Activated CD4-positive, alpha-beta memory T cell treated with anti-CD3 and anti-CD28 coated beads, Interleukin-2, amount 10 ng/mL, durations not matched to agents 7 days and 5 days (primary cell): ENCODE measurements at regions not wholly inside any gene's neighbourhood (a gene's known extent, or its start where the extent isn't known, plus 50 kb on each side); places are given as distances from the start of the nearest gene placed in this dataset.

ENCODE experiments used
- CTCF ChIA-PET: fragments of 350-600 bp; sonication (Branson Sonifier 250); formaldehyde crosslinking; loops from one replicate; lab custom pipeline; 2021; ENCODE audit warnings: antibody characterized with exemption, inconsistent platforms; lab: Charles Lee
- POLR2A ChIA-PET: fragments of 350-600 bp; sonication (Branson Sonifier 250); formaldehyde crosslinking; loops from one replicate; lab custom pipeline; 2021; ENCODE audit warnings: antibody characterized with exemption; lab: Charles Lee
- DNase-seq: peaks from one replicate; pipeline ENCODE4 v3.0.0-alpha.2; 2020
- H3K27ac Mint-ChIP-seq: one replicate; pipeline ENCODE4 v1.8.0; 2021; ENCODE audit warnings: mild to moderate bottlenecking, mixed read lengths
- H3K27me3 Mint-ChIP-seq: one replicate; pipeline ENCODE4 v1.8.0; 2021; ENCODE audit warnings: mixed read lengths
- H3K36me3 Mint-ChIP-seq: one replicate; pipeline ENCODE4 v1.8.0; 2021; ENCODE audit warnings: low read depth, mixed read lengths
- H3K4me1 Mint-ChIP-seq: one replicate; pipeline ENCODE4 v1.8.0; 2021; ENCODE audit warnings: mixed read lengths
- H3K4me3 Mint-ChIP-seq: one replicate; pipeline ENCODE4 v1.8.0; 2021; ENCODE audit warnings: mild to moderate bottlenecking, mixed read lengths
- H3K9me3 Mint-ChIP-seq: one replicate; pipeline ENCODE4 v1.8.0; 2021; ENCODE audit warnings: mixed read lengths

GRCh38 chr11:21892736-21893564 lies 299.9 kb upstream of the ANO5 start:
- DNase-seq, result no peak
- H3K36me3 Mint-ChIP-seq, result no peaks in the 10 kb centered on the region
- no peak overlapping the region for H3K27ac Mint-ChIP-seq
- ChIA-PET POLR2A (no interaction called here), CTCF (no interaction called here)
- no peak overlapping the region for H3K4me3 Mint-ChIP-seq
- H3K9me3 Mint-ChIP-seq, result peaks cover 9% of the 10 kb centered on the region
- H3K4me1 Mint-ChIP-seq, result no peaks in the 10 kb centered on the region
- no peaks in the 10 kb centered on the region for H3K27me3 Mint-ChIP-seq

GRCh38 chr11:21893565-21893867 lies 299.4 kb upstream of the ANO5 start:
- Mint-ChIP-seq H3K4me3 (no peak overlapping the region), H3K4me1 (no peaks in the 10 kb centered on the region), H3K27me3 (no peaks in the 10 kb centered on the region), H3K36me3 (no peaks in the 10 kb centered on the region), H3K27ac (no peak overlapping the region), H3K9me3 (peaks cover 9% of the 10 kb centered on the region)
- no peak for DNase-seq
- POLR2A ChIA-PET, result no interaction called here
- CTCF ChIA-PET, result no interaction called here

GRCh38 chr11:21894492-21894891 lies 298.4 kb upstream of the ANO5 start:
- Mint-ChIP-seq H3K27ac (no peak overlapping the region), H3K4me1 (no peaks in the 10 kb centered on the region), H3K4me3 (no peak overlapping the region), H3K27me3 (no peaks in the 10 kb centered on the region), H3K36me3 (no peaks in the 10 kb centered on the region), H3K9me3 (peaks cover 9% of the 10 kb centered on the region)
- CTCF ChIA-PET, result no interaction called here
- POLR2A ChIA-PET, result no interaction called here
- DNase-seq, result no peak

GRCh38 chr11:21895686-21896085 lies 297.2 kb upstream of the ANO5 start:
- H3K27ac Mint-ChIP-seq, result no peak overlapping the region
- no peak for DNase-seq
- no peaks in the 10 kb centered on the region for H3K27me3 Mint-ChIP-seq
- H3K4me1 Mint-ChIP-seq, result no peaks in the 10 kb centered on the region
- POLR2A ChIA-PET, result no interaction called here
- H3K4me3 Mint-ChIP-seq, result no peak overlapping the region
- CTCF ChIA-PET, result no interaction called here
- peaks cover 10% of the 10 kb centered on the region for H3K9me3 Mint-ChIP-seq
- no peaks in the 10 kb centered on the region for H3K36me3 Mint-ChIP-seq

DNA sequence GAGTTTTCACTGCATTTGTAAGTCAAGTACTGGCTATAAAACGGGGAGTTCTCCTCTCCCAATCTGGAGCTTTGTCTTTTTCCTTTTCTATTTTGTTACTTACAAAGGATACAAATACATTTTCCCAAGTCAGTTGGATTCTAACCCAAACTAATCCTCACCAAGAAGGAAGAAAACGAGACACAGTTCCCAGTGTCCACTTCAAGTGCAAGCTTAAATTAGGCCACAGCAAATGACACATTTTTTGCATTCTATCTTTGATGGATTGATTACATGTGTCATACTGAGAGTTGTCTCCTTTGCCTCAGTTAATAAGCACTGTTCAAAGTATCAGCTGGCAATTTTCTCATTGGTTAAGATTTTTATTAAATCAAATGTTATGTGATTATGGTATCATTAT lies 296.7 kb upstream of the ANO5 start:
- H3K4me3 Mint-ChIP-seq, result no peak overlapping the region
- ChIA-PET CTCF (no interaction called here), POLR2A (no interaction called here)
- H3K36me3 Mint-ChIP-seq, result no peaks in the 10 kb centered on the region
- H3K27me3 Mint-ChIP-seq, result no peaks in the 10 kb centered on the region
- no peaks in the 10 kb centered on the region for H3K4me1 Mint-ChIP-seq
- H3K9me3 Mint-ChIP-seq, result peaks cover 10% of the 10 kb centered on the region
- DNase-seq, result no peak
- H3K27ac Mint-ChIP-seq, result no peak overlapping the region

- Mint-ChIP-seq H3K36me3 (no peaks in the 10 kb centered on the region), H3K27me3 (no peaks in the 10 kb centered on the region), H3K4me1 (no peaks in the 10 kb centered on the region), H3K9me3 (peaks cover 10% of the 10 kb centered on the region), H3K27ac (no peak overlapping the region), H3K4me3 (no peak overlapping the region)
- no peak for DNase-seq
- ChIA-PET CTCF (no interaction called here), POLR2A (no interaction called here)
Measured at GRCh38 chr11:21896746-21897602, 295.9 kb upstream of the ANO5 start.

DNA sequence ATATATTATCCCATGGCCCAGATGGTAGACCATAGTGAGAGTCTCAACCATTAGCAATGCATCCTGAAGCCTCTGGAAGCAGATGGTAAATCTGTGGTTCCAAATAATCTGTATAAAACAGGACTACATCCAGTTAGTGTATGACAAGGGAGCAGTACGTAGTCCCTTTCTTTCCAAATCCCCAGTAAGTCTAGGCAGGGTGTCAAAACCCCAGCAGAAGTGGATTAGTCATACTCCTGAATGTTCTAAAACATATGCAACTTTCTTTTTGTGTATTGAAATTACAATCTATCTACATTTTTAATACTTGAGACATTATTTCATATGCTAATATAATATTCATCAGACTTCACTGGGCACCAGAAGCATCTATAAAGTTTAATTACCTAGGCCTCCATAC lies 295.1 kb upstream of the ANO5 start:
- Mint-ChIP-seq H3K27ac (no peak overlapping the region), H3K36me3 (no peaks in the 10 kb centered on the region), H3K27me3 (no peaks in the 10 kb centered on the region), H3K9me3 (peaks cover 6% of the 10 kb centered on the region), H3K4me3 (no peak overlapping the region), H3K4me1 (no peaks in the 10 kb centered on the region)
- ChIA-PET CTCF (no interaction called here), POLR2A (no interaction called here)
- DNase-seq, result no peak

- peaks cover 13% of the 10 kb centered on the region for H3K9me3 Mint-ChIP-seq
- no peaks in the 10 kb centered on the region for H3K4me1 Mint-ChIP-seq
- H3K27me3 Mint-ChIP-seq, result no peaks in the 10 kb centered on the region
- H3K4me3 Mint-ChIP-seq, result no peak overlapping the region
- ChIA-PET CTCF (no interaction called here), POLR2A (no interaction called here)
- no peak overlapping the region for H3K27ac Mint-ChIP-seq
- no peaks in the 10 kb centered on the region for H3K36me3 Mint-ChIP-seq
- DNase-seq, result no peak
Measured at GRCh38 chr11:21908211-21908610, 284.7 kb upstream of the ANO5 start.

DNA sequence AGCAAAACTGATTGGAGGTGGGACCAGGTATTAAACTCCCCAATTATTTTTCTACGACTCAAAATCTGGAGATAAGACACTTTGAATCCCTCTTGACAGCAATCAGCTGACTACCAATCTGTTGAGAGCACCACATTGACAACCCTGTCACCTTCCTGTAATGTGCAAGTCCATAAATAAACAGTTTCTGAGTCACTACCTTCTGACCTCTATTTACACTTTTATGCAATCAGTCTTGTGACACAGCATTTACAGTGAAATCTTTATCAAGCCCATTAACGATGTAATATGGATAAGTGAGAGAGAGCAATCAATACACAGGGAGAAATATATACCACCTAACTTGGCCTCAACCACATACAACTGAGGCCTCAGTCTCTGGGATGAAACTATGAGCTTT lies 283.7 kb upstream of the ANO5 start:
- Mint-ChIP-seq H3K27ac (no peak overlapping the region), H3K4me1 (no peaks in the 10 kb centered on the region), H3K9me3 (peaks cover 10% of the 10 kb centered on the region), H3K4me3 (no peak overlapping the region), H3K36me3 (no peaks in the 10 kb centered on the region), H3K27me3 (no peaks in the 10 kb centered on the region)
- no peak for DNase-seq
- CTCF ChIA-PET, result no interaction called here
- POLR2A ChIA-PET, result no interaction called here

DNA sequence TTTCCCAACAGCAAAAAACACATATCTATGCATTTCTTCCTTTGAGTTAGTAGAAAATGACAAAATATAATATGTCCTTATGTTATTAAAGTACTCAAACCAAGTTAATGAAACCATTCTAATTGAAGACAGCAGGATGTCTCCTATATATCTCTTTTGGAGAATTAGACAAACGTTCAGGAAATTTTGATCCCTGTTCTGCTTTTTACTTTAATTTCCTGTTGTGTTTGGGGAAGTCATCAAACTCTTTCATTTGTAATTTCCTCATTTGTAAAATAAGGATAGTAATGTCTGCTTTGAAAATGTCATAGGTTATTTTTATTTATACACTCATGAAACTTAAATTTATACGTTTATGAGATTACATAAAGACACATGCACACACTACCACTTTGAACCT lies 281.8 kb upstream of the ANO5 start:
- no peak overlapping the region for H3K27ac Mint-ChIP-seq
- H3K27me3 Mint-ChIP-seq, result no peaks in the 10 kb centered on the region
- H3K36me3 Mint-ChIP-seq, result no peaks in the 10 kb centered on the region
- DNase-seq, result no peak
- no peaks in the 10 kb centered on the region for H3K4me1 Mint-ChIP-seq
- H3K4me3 Mint-ChIP-seq, result no peak overlapping the region
- CTCF ChIA-PET, result no interaction called here
- POLR2A ChIA-PET, result no interaction called here
- H3K9me3 Mint-ChIP-seq, result peaks cover 21% of the 10 kb centered on the region

GRCh38 chr11:21912285-21912684 lies 280.6 kb upstream of the ANO5 start:
- Mint-ChIP-seq H3K27me3 (no peaks in the 10 kb centered on the region), H3K36me3 (no peaks in the 10 kb centered on the region), H3K4me1 (no peaks in the 10 kb centered on the region), H3K9me3 (peaks cover 25% of the 10 kb centered on the region), H3K27ac (no peak overlapping the region), H3K4me3 (no peak overlapping the region)
- ChIA-PET CTCF (no interaction called here), POLR2A (no interaction called here)
- no peak for DNase-seq

DNA sequence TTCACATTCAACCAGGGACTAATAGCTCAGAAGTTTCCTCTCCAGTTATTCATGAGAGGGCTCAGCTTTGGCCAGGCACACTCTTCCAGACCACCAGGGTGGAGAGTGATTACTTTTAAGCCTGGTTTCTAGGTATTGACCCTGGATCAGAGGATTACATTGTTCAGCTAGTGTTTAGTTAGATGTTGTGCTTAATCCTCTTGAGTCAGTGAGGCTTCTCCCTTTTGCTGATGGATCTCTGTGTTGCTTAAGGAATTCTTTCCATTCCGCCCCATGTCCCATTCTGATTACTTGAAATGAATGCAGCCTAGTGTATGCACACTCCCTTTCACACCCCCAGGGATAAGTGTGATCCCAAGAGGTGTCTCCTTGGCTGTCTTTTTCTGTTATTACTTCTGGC lies 271.7 kb upstream of the ANO5 start:
- H3K27me3 Mint-ChIP-seq, result no peaks in the 10 kb centered on the region
- peaks cover 7% of the 10 kb centered on the region for H3K9me3 Mint-ChIP-seq
- no peak overlapping the region for H3K4me3 Mint-ChIP-seq
- ChIA-PET CTCF (no interaction called here), POLR2A (no interaction called here)
- H3K4me1 Mint-ChIP-seq, result no peaks in the 10 kb centered on the region
- no peaks in the 10 kb centered on the region for H3K36me3 Mint-ChIP-seq
- no peak overlapping the region for H3K27ac Mint-ChIP-seq
- DNase-seq, result no peak

- POLR2A ChIA-PET, result no interaction called here
- H3K27ac Mint-ChIP-seq, result no peak overlapping the region
- no peaks in the 10 kb centered on the region for H3K4me1 Mint-ChIP-seq
- no peaks in the 10 kb centered on the region for H3K36me3 Mint-ChIP-seq
- CTCF ChIA-PET, result no interaction called here
- H3K27me3 Mint-ChIP-seq, result no peaks in the 10 kb centered on the region
- no peak overlapping the region for H3K4me3 Mint-ChIP-seq
- DNase-seq, result no peak
- H3K9me3 Mint-ChIP-seq, result peaks cover 3% of the 10 kb centered on the region
Measured at GRCh38 chr11:21924262-21924661, 268.6 kb upstream of the ANO5 start.

DNA sequence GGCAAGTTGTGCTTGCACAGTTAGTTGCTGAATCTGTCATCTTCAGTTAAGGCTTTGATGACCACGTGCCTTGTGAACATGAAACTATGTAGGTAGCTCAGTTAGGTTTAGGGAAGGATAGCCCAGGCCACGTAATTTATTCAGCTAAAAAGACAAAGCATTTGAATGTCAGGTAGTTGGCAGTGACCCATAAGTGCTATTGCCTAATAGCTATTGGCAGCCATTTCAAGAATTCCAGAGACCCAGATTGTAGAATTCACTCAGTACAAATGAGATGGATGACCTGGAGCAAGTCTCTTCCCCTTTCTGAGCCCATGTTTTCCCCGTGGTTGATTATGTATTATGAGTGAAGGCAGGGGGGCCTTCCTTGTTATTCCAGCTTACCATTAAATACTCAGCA lies 265.3 kb upstream of the ANO5 start:
- Mint-ChIP-seq H3K36me3 (no peaks in the 10 kb centered on the region), H3K4me3 (no peak overlapping the region), H3K9me3 (no peaks in the 10 kb centered on the region), H3K27ac (no peak overlapping the region), H3K4me1 (no peaks in the 10 kb centered on the region), H3K27me3 (no peaks in the 10 kb centered on the region)
- no peak for DNase-seq
- POLR2A ChIA-PET, result no interaction called here
- CTCF ChIA-PET, result no interaction called here
